ENCODE measurements at regions not wholly inside any gene's neighbourhood (a gene's known extent, or its start where the extent isn't known, plus 50 kb on each side); places are given as distances from the start of the nearest gene placed in this dataset.

DNA sequence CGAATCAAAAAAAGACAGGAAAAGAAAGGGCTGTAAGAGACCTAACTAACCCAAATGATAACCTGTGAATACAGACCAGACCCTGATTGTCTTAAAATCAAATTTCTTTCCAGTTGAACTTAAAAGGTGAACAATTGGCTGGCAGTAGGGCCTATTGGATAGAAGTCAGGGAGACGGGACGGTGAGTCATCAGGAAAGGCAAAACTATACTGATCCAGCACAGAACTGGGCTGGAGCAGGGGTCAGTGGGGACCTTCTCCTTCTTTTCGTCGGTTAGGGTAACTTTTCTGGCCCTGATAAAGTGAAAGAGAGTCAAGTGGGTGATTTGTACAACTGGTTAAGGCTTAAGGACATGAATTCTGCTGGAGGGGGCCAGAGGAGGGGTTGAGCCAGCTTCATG, 84.9 kb upstream of the OTX2 start:
- TF ChIP-seq POLR2AphosphoS5 (IDR thresholded peaks at IDR 0.05; ENCODE audit: low read depth, low read length) (no peak), POLR2A (IDR thresholded peaks at IDR 0.05; ENCODE audit: low read depth, low read length) (no peak)

Data from GM12892 (cell line).